ENCODE measurements at regions not wholly inside any gene's neighbourhood (a gene's known extent, or its start where the extent isn't known, plus 50 kb on each side); places are given as distances from the start of the nearest gene placed in this dataset.

GRCh38 chr2:8568543-8569302 is 113.1 kb upstream of the ID2 start:
- intact Hi-C loops (cut with micrococcal nuclease): no loop called here
- POLR2A ChIA-PET: no interaction called here
- Mint-ChIP-seq H3K4me3 (no peak overlapping the region), H3K27ac (peak overlapping the region; percentile 2), H3K36me3 (ENCODE audit: low read depth) (no peaks in the 10 kb centered on the region), H3K4me1 (peaks cover 13% of the 10 kb centered on the region), H3K27me3 (peaks cover 53% of the 10 kb centered on the region), H3K9me3 (no peaks in the 10 kb centered on the region)
- DNase-seq (no peak), ATAC-seq (ENCODE audit: low read depth) (no peak)
- no peak for TF ChIP-seq CTCF (IDR thresholded peaks at IDR 0.05)
- CTCF ChIA-PET: no interaction called here

GRCh38 chr2:8569332-8569930 is 112.4 kb upstream of the ID2 start:
- CTCF ChIA-PET: no interaction called here
- Mint-ChIP-seq H3K9me3 (no peaks in the 10 kb centered on the region), H3K36me3 (ENCODE audit: low read depth) (no peaks in the 10 kb centered on the region), H3K4me1 (peaks cover 20% of the 10 kb centered on the region), H3K27ac (peak overlapping the region; percentile 2), H3K4me3 (no peak overlapping the region), H3K27me3 (peaks cover 55% of the 10 kb centered on the region)
- ATAC-seq (ENCODE audit: low read depth) (no peak), DNase-seq (no peak)
- POLR2A ChIA-PET: no interaction called here
- TF ChIP-seq CTCF (IDR thresholded peaks at IDR 0.05): no peak
- intact Hi-C loops (cut with micrococcal nuclease): no loop called here

GRCh38 chr2:8570637-8571036 is 111.2 kb upstream of the ID2 start:
- POLR2A ChIA-PET: interaction anchor here (0.7 to 1.1 kb wide), 2 partner anchors 27 to 142 kb away, joined by 3 to 4 read pairs; no protein-coding TSS in a partner anchor

GRCh38 chr2:8571301-8571791 is 110.5 kb upstream of the ID2 start:
- H3K36me3 Mint-ChIP-seq (ENCODE audit: low read depth): no peaks in the 10 kb centered on the region
- H3K4me1 Mint-ChIP-seq: peaks cover 38% of the 10 kb centered on the region
- peak; percentile 35 for ATAC-seq (ENCODE audit: low read depth)
- intact Hi-C loops (cut with micrococcal nuclease): no loop called here
- POLR2A ChIA-PET: interaction anchor here (0.7 to 1.1 kb wide), 2 partner anchors 28 to 143 kb away, joined by 3 to 4 read pairs; no protein-coding TSS in a partner anchor
- H3K9me3 Mint-ChIP-seq: no peaks in the 10 kb centered on the region
- TF ChIP-seq CTCF (IDR thresholded peaks at IDR 0.05): no peak
- DNase-seq: no peak
- CTCF ChIA-PET: no interaction called here
- peaks cover 66% of the 10 kb centered on the region for H3K27me3 Mint-ChIP-seq
- no peak overlapping the region for H3K4me3 Mint-ChIP-seq
- H3K27ac Mint-ChIP-seq: no peak overlapping the region

More at GRCh38 chr2:8570637-8571036, 111.2 kb upstream of the ID2 start:
- intact Hi-C loops (cut with micrococcal nuclease): no loop called here
- no peak for TF ChIP-seq CTCF (IDR thresholded peaks at IDR 0.05)
- Mint-ChIP-seq H3K36me3 (ENCODE audit: low read depth) (no peaks in the 10 kb centered on the region), H3K4me1 (peaks cover 31% of the 10 kb centered on the region), H3K9me3 (no peaks in the 10 kb centered on the region), H3K27ac (no peak overlapping the region), H3K27me3 (peaks cover 64% of the 10 kb centered on the region), H3K4me3 (no peak overlapping the region)
- CTCF ChIA-PET: no interaction called here
- ATAC-seq (ENCODE audit: low read depth): no peak
- no peak for DNase-seq

GRCh38 chr2:8571792-8572499 is 109.9 kb upstream of the ID2 start:
- Mint-ChIP-seq H3K4me3 (no peak overlapping the region), H3K27ac (no peak overlapping the region)

More at GRCh38 chr2:8571792-8572499, 109.9 kb upstream of the ID2 start:
- Mint-ChIP-seq H3K27me3 (peaks cover 67% of the 10 kb centered on the region), H3K9me3 (peaks cover 2% of the 10 kb centered on the region), H3K4me1 (peaks cover 44% of the 10 kb centered on the region), H3K36me3 (ENCODE audit: low read depth) (no peaks in the 10 kb centered on the region)
- DNase-seq (no peak), ATAC-seq (ENCODE audit: low read depth) (no peak)
- no peak for TF ChIP-seq CTCF (IDR thresholded peaks at IDR 0.05)
- ChIA-PET POLR2A (no interaction called here), CTCF (no interaction called here)
- intact Hi-C loops (cut with micrococcal nuclease): no loop called here

Measured in activated B cell treated with CpG ODN at 0.5 μM for 24 hours (primary cell).